ENCODE measurements at regions not wholly inside any gene's neighbourhood (a gene's known extent, or its start where the extent isn't known, plus 50 kb on each side); places are given as distances from the start of the nearest gene placed in this dataset.

DNA sequence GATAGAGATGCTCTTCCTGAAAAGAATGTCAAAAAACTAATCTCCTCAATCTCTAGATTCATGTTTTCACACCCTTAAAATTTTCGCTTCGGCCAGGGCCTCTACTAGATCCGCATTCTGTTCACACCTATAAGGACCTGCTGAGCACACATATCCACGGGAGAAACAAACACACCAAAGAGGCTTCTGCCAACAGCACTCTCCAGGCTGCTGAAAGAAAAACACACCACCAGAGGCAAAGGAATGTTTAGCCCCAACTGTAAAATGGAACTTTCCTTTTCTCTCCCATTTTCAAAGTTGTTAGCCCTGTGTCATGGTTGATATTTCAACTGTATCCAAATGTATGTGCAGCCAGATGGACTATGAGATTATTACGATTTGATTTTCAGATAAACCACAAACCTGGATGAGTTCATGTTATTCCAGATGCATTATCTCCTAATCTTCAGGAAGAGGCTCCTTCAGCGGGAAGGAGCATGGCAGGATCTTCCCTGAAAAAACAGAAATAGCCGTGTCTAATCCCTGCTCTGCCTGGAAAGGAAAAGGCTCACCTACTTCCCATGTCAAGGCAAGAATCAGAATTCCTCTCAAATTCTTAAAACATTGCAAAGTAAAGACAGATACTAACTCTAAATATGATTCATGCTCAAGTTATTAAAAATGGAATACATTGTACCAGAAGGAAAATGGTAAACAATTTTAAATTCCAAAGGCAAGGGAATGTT lies 442.7 kb upstream of the NR2F2 start:
- Histone ChIP-seq H2AFZ (ENCODE audit: low read length) (no peak overlapping the region), H3K9me2 (replicated peaks; ENCODE audit: low read depth, low read length) (no peaks in the 10 kb centered on the region), H4K20me1 (ENCODE audit: insufficient read depth, low read length, poor library complexity, severe bottlenecking) (no peaks in the 10 kb centered on the region), H3F3A (ENCODE audit: low read depth) (no peaks in the 10 kb centered on the region), H3K4me3 (ENCODE audit: low read length, poor library complexity, severe bottlenecking) (no peak overlapping the region), H3K9me3 (ENCODE audit: insufficient read depth, low read depth, low read length) (no peaks in the 10 kb centered on the region), H3K79me2 (ENCODE audit: insufficient read depth, low read length) (no peaks in the 10 kb centered on the region), H3K4me2 (ENCODE audit: low read depth, low read length, poor library complexity, severe bottlenecking) (no peak overlapping the region), H3K36me3 (ENCODE audit: insufficient read depth, low read length) (no peaks in the 10 kb centered on the region), H3K4me1 (ENCODE audit: insufficient read depth, low read length, poor library complexity, severe bottlenecking) (peaks cover 4% of the 10 kb centered on the region), H3K9ac (ENCODE audit: low read depth, low read length, poor library complexity, severe bottlenecking) (no peak overlapping the region), H3K27me3 (ENCODE audit: insufficient read depth, low read length, poor library complexity, severe bottlenecking) (no peaks in the 10 kb centered on the region)
- TF ChIP-seq, protein P1, sequence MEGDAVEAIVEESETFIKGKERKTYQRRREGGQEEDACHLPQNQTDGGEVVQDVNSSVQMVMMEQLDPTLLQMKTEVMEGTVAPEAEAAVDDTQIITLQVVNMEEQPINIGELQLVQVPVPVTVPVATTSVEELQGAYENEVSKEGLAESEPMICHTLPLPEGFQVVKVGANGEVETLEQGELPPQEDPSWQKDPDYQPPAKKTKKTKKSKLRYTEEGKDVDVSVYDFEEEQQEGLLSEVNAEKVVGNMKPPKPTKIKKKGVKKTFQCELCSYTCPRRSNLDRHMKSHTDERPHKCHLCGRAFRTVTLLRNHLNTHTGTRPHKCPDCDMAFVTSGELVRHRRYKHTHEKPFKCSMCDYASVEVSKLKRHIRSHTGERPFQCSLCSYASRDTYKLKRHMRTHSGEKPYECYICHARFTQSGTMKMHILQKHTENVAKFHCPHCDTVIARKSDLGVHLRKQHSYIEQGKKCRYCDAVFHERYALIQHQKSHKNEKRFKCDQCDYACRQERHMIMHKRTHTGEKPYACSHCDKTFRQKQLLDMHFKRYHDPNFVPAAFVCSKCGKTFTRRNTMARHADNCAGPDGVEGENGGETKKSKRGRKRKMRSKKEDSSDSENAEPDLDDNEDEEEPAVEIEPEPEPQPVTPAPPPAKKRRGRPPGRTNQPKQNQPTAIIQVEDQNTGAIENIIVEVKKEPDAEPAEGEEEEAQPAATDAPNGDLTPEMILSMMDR (conservative IDR thresholded peaks at IDR 0.05; ENCODE audit: low read length), result no peak

- no peak overlapping the region for H2AFZ ChIP-seq (ENCODE audit: low read length)
- H3K9me2 ChIP-seq (replicated peaks; ENCODE audit: low read depth, low read length), result no peaks in the 10 kb centered on the region
- no peaks in the 10 kb centered on the region for H3K36me3 ChIP-seq (ENCODE audit: insufficient read depth, low read length)
- no peak overlapping the region for H3K9ac ChIP-seq (ENCODE audit: low read depth, low read length, poor library complexity, severe bottlenecking)
- H3K79me2 ChIP-seq (ENCODE audit: insufficient read depth, low read length), result no peaks in the 10 kb centered on the region
- H3K4me2 ChIP-seq (ENCODE audit: low read depth, low read length, poor library complexity, severe bottlenecking), result no peak overlapping the region
- no peak overlapping the region for H3K4me3 ChIP-seq (ENCODE audit: low read length, poor library complexity, severe bottlenecking)
- no peaks in the 10 kb centered on the region for H4K20me1 ChIP-seq (ENCODE audit: insufficient read depth, low read length, poor library complexity, severe bottlenecking)
- no peaks in the 10 kb centered on the region for H3K9me3 ChIP-seq (ENCODE audit: insufficient read depth, low read depth, low read length)
- TF ChIP-seq, protein P1 (conservative IDR thresholded peaks at IDR 0.05; ENCODE audit: low read length), result 0 out of 2 replicates have a peak, but pooled peaks have one; percentile 15
- no peak for TF ChIP-seq EZH2phosphoT487 (IDR thresholded peaks at IDR 0.05; ENCODE audit: borderline replicate concordance)
- H3K4me1 ChIP-seq (ENCODE audit: insufficient read depth, low read length, poor library complexity, severe bottlenecking), result peaks cover under 1% of the 10 kb centered on the region
- no peaks in the 10 kb centered on the region for H3F3A ChIP-seq (ENCODE audit: low read depth)
- no peaks in the 10 kb centered on the region for H3K27me3 ChIP-seq (ENCODE audit: insufficient read depth, low read length, poor library complexity, severe bottlenecking)
These were observed 441.7 kb upstream of the NR2F2 start for GRCh38 chr15:95888762-95889161.

GRCh38 chr15:95894407-95894956 lies 436.0 kb upstream of the NR2F2 start:
- H3K9me2 ChIP-seq (replicated peaks; ENCODE audit: low read depth, low read length), result no peaks in the 10 kb centered on the region
- peaks cover 33% of the 10 kb centered on the region for H3K4me1 ChIP-seq (ENCODE audit: insufficient read depth, low read length, poor library complexity, severe bottlenecking)
- no peaks in the 10 kb centered on the region for H3K79me2 ChIP-seq (ENCODE audit: insufficient read depth, low read length)
- H3K36me3 ChIP-seq (ENCODE audit: insufficient read depth, low read length), result no peaks in the 10 kb centered on the region
- H4K20me1 ChIP-seq (ENCODE audit: insufficient read depth, low read length, poor library complexity, severe bottlenecking), result no peaks in the 10 kb centered on the region
- no peaks in the 10 kb centered on the region for H3K9me3 ChIP-seq (ENCODE audit: insufficient read depth, low read depth, low read length)
- no peaks in the 10 kb centered on the region for H3F3A ChIP-seq (ENCODE audit: low read depth)
- TF ChIP-seq, protein P1 (conservative IDR thresholded peaks at IDR 0.05; ENCODE audit: low read length), result no peak
- no peak for TF ChIP-seq EZH2phosphoT487 (IDR thresholded peaks at IDR 0.05; ENCODE audit: borderline replicate concordance)
- H2AFZ ChIP-seq (ENCODE audit: low read length), result no peak overlapping the region
- H3K4me3 ChIP-seq (ENCODE audit: low read length, poor library complexity, severe bottlenecking), result no peak overlapping the region
- H3K9ac ChIP-seq (ENCODE audit: low read depth, low read length, poor library complexity, severe bottlenecking), result no peak overlapping the region
- H3K27me3 ChIP-seq (ENCODE audit: insufficient read depth, low read length, poor library complexity, severe bottlenecking), result no peaks in the 10 kb centered on the region
- H3K4me2 ChIP-seq (ENCODE audit: low read depth, low read length, poor library complexity, severe bottlenecking), result peak overlapping the region; percentile 33
